ENCODE measurements at regions not wholly inside any gene's neighbourhood (a gene's known extent, or its start where the extent isn't known, plus 50 kb on each side); places are given as distances from the start of the nearest gene placed in this dataset.

DNA sequence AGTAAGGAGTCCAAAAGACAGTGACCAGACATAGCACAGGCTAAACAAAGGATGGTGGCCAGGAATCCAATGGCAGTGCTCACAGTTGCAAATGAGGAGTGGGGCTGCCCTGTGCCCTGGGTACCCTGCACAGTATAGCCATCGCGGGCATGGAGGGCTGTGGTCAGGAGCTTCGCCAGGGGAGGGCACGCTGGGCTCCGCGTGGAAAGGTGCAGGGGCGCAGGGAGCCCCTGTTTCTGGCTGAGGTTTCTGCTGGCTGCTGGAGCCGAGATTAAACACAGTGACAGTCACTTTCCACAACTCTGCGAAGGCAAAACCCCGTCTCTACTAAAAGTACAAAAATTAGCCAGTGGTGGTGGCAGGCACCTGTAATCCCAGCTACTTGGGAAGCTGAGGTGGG is 194.7 kb downstream of the GALR1 start:
- DNase-seq (ENCODE audit: low spot score), result no peak

DNA sequence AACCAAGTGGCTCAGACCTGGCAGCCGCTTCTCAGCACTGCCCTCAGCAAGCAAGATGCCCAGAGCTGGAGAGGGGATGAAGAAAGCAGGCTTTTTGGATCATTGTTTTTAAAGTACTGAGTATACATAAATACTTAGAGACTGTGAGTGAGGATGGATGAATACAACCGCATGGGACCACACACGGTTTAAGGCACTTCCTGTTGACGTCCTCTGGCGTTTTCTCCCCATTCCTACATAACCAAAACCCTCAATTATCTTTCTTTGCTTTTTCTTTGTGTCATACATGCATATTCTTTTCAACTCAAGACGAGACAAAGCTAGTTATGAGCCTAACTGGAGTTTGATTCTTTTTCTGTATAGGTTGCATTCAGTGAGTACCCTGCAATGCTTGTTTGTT is 198.4 kb downstream of the GALR1 start:
- DNase-seq (ENCODE audit: low spot score), result no peak

GRCh38 chr18:77455004-77455403 is 205.4 kb downstream of the GALR1 start:
- no peak for DNase-seq (ENCODE audit: low spot score)

GRCh38 chr18:77457681-77458080 is 208.0 kb downstream of the GALR1 start:
- no peak for DNase-seq (ENCODE audit: low spot score)

GRCh38 chr18:77461062-77461688 is 211.5 kb downstream of the GALR1 start:
- DNase-seq (ENCODE audit: low spot score), result no peak

GRCh38 chr18:77464917-77465316 is 215.3 kb downstream of the GALR1 start:
- no peak for DNase-seq (ENCODE audit: low spot score)

DNA sequence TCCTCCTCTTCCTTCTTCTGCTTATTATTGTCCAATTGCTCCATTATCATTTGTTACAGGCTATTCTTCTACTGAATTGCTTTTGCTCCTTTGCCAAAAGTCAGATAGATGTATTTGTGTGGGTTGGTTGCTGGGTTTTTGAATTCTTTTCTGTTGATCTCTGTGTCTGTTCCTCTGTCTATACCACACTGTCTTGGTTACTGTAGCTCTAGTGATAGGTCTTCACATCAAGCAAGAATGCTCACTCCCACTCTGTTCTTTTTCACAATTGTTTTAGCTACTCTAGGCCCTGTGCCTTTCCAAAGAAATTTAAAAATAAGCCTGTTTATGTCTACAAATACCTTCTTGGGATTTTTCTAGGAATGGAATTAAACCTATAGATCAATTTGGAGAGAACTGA is 217.2 kb downstream of the GALR1 start:
- no peak for DNase-seq (ENCODE audit: low spot score)

GRCh38 chr18:77469131-77469530 is 219.5 kb downstream of the GALR1 start:
- no peak for DNase-seq (ENCODE audit: low spot score)

DNA sequence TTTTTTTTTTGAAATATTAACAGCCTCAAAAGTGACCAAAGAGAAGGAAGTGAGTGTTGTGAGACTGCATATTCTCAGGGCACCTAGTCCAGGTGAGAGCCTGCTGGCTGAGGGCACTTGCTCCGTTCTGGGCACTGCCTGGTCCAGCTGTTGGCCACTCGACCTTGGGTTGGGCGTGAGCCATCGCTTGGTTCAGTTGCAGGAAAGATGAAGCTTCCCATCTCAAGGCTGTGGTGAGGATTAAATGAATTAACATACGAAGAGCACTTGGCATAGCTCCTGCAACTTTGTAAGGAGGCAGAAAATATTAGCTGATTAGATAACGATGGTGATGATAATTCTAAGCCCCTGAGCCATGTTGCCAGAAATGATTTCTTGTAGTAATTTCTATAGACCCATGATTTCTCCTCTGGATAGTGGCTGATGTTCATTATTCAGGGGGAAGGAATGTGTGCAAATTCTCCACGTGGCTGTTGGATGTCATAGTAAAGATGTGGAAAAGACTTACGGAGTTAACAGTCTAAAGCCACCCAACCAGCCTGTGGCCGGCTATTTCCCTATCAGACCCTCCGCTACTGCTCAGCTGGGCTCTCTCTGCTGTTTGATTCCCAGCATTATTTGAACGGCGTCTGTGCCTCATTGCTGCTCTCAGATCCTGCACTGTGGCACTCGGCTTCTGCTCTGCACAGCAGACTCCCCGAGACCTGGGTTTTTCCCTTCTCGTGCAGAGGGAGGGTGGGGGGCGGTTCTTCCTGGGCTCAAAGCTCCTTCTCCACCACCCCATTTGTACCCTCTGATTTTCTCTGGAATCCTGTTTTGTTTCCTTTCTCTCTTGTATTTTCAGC is 221.1 kb downstream of the GALR1 start:
- no peak for DNase-seq (ENCODE audit: low spot score)

- DNase-seq (ENCODE audit: low spot score), result no peak
These were observed 222.9 kb downstream of the GALR1 start for GRCh38 chr18:77472509-77472908.

GRCh38 chr18:77478646-77479442 is 229.2 kb downstream of the GALR1 start:
- no peak for DNase-seq (ENCODE audit: low spot score)

DNA sequence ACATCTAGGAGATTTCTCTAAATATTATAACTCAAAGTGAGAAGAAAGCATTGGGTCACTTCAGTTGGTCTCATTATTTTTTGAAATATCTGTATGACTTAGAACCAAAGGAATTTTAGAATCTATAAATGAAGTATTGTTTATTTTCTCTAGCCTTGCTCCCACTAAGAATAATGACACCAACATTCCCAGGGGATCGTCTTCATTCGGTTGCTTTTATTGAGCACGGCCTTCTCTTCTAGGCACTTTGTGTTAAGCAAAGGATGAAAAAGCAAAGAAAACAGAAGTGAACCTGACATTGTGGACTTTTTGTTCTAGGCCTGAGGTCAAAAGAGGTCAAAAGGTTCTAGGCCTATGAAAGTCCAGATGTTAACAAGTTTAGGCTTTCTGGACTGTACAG is 231.9 kb downstream of the GALR1 start:
- DNase-seq (ENCODE audit: low spot score), result no peak

GRCh38 chr18:77482190-77483085 is 232.8 kb downstream of the GALR1 start:
- no peak for DNase-seq (ENCODE audit: low spot score)

- no peak for DNase-seq (ENCODE audit: low spot score)
These were observed 237.3 kb downstream of the GALR1 start for GRCh38 chr18:77486985-77487384.

- DNase-seq (ENCODE audit: low spot score), result no peak
These were observed 238.5 kb downstream of the GALR1 start for GRCh38 chr18:77487951-77488740.

DNA sequence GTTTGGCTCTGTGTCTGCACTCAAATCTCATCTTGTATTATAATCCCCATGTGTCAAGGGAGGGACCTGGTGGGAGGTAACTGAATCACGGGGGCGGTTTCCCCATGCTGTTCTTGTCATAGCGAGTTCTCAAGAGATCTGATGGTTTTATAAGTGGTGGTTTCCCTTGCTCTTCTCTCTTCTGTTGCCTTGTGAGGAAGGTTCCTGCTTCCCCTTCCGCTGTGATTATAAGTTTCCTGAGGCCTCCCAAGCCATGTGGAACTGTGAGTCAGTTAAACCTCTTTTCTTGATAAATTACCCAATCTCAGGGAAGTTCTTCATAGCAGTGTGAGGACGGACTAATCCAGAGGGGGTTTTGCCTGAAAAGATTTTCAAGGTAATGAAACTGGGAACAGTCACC is 245.4 kb downstream of the GALR1 start:
- no peak for DNase-seq (ENCODE audit: low spot score)

DNA sequence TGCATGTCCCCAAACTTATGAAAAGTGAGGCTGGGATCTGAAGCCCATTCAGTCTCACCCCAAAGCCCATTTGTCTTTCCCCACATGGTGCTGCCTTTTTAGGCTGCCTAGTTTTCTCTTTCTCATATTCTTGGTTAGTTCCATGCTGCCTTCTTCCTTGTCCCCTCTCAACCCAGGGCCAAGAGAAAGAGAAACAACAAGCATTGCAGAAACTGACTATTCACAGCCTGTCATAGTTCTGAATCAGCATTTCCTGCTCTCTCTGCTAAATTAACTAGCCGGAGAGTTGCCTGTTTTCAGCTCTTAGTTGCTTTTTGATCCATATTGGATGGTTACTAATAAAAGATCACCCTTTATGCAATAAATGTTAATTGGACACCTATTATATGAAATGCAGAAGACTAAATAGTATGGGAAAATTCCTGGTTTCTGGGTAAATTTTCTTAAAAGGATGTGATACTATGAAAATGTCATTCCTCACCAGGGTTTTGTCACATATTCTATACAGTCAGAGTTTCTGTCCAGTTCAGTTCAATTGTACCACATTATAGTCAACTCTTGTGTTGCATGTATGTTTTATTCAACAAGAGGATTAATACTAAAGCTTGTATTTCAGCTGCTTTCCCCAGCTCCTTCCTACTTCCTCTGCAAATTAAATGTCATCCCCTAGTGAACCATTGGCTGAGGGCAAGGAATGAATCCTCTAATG is 246.5 kb downstream of the GALR1 start:
- DNase-seq (ENCODE audit: low spot score), result no peak

- no peak for DNase-seq (ENCODE audit: low spot score)
These were observed 251.6 kb downstream of the GALR1 start for GRCh38 chr18:77501266-77501665.

GRCh38 chr18:77505499-77505898 is 255.9 kb downstream of the GALR1 start:
- no peak for DNase-seq (ENCODE audit: low spot score)

DNA sequence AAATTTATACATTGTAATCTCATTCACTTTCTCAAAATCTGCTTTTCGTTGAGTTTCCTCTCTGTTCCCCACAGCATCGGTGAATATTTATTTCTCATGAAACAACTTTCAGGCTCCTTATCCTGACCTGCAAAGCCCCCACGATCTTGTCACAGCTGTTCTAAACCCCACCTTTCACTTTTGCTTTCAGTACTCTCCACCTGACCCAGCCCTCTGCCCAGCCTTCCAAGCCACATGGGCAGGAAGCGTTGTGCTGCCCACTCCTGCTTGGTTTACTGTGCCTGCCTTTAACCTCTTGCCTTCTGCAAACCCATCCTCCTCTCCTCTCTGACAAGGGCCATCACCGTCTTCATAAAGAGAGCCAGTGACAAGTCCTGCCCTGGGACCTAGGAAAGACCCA is 262.5 kb downstream of the GALR1 start:
- DNase-seq (ENCODE audit: low spot score), result no peak
